ENCODE measurements at regions not wholly inside any gene's neighbourhood (a gene's known extent, or its start where the extent isn't known, plus 50 kb on each side); places are given as distances from the start of the nearest gene placed in this dataset.
A peak's percentile ranks its signal among the peaks of the same experiment; 100 is the strongest.

GRCh38 chr6:23568292-23568691 is 557.7 kb upstream of the NRSN1 start:
- 82 to 85% methylated on average over 1 of the region's 1 CpG for WGBS, 2 donors
- Histone ChIP-seq H3K4me1 (no peaks in the 10 kb centered on the region), H3K4me3 (no peak overlapping the region), H3K36me3 (no peaks in the 10 kb centered on the region), H3K27me3 (no peaks in the 10 kb centered on the region), H3K9me3 (no peaks in the 10 kb centered on the region), H3K27ac (no peak overlapping the region)
- intact Hi-C loops (cut with DNase I) = no loop called here
- no peak for DNase-seq
- no peak for TF ChIP-seq POLR2A (IDR thresholded peaks at IDR 0.05)
- TF ChIP-seq POLR2AphosphoS5 (IDR thresholded peaks at IDR 0.05) = no peak
- TF ChIP-seq EP300 (IDR thresholded peaks at IDR 0.05) = no peak
- TF ChIP-seq CTCF (IDR thresholded peaks at IDR 0.05) = no peak

- Histone ChIP-seq H3K4me3 (no peak overlapping the region), H3K27me3 (no peaks in the 10 kb centered on the region), H3K9me3 (no peaks in the 10 kb centered on the region), H3K4me1 (no peaks in the 10 kb centered on the region), H3K27ac (peak overlapping the region in 1 of 4 donors; percentile 6), H3K36me3 (no peaks in the 10 kb centered on the region)
- intact Hi-C loops (cut with DNase I) = no loop called here
- WGBS, 2 donors = 30 to 60% methylated on average over 5 of the region's 5 CpGs
- peak in 2 of 4 donors; percentile 9 to 21 for TF ChIP-seq POLR2AphosphoS5 (IDR thresholded peaks at IDR 0.05)
- TF ChIP-seq CTCF (IDR thresholded peaks at IDR 0.05) = no peak
- DNase-seq = no peak
These were observed 541.8 kb upstream of the NRSN1 start for GRCh38 chr6:23584134-23584763.

GRCh38 chr6:23587582-23587981 is 538.4 kb upstream of the NRSN1 start:
- H3K36me3 ChIP-seq = no peaks in the 10 kb centered on the region
- no peaks in the 10 kb centered on the region for H3K4me1 ChIP-seq
- H3K9me3 ChIP-seq = no peaks in the 10 kb centered on the region
- WGBS, 2 donors = 11 to 44% methylated on average over 1 of the region's 1 CpG
- no peak overlapping the region for H3K27ac ChIP-seq
- TF ChIP-seq EP300 (IDR thresholded peaks at IDR 0.05) (no peak), CTCF (IDR thresholded peaks at IDR 0.05) (no peak), POLR2A (IDR thresholded peaks at IDR 0.05) (no peak), POLR2AphosphoS5 (IDR thresholded peaks at IDR 0.05) (no peak)
- DNase-seq = no peak
- H3K4me3 ChIP-seq = no peak overlapping the region
- intact Hi-C loops (cut with DNase I) = no loop called here
- H3K27me3 ChIP-seq = no peaks in the 10 kb centered on the region

- intact Hi-C loops (cut with DNase I) = no loop called here
These were observed 536.2 kb upstream of the NRSN1 start for GRCh38 chr6:23589811-23590210.

More at GRCh38 chr6:23589811-23590210, 536.2 kb upstream of the NRSN1 start:
- H3K27me3 ChIP-seq = no peaks in the 10 kb centered on the region
- TF ChIP-seq POLR2AphosphoS5 (IDR thresholded peaks at IDR 0.05) = no peak
- TF ChIP-seq EP300 (IDR thresholded peaks at IDR 0.05) = no peak
- no peak for TF ChIP-seq CTCF (IDR thresholded peaks at IDR 0.05)
- TF ChIP-seq POLR2A (IDR thresholded peaks at IDR 0.05) = no peak
- no peak for DNase-seq
- no peaks in the 10 kb centered on the region for H3K4me1 ChIP-seq
- H3K36me3 ChIP-seq = no peaks in the 10 kb centered on the region
- no peaks in the 10 kb centered on the region for H3K9me3 ChIP-seq
- 10 to 79% methylated on average over 2 of the region's 2 CpGs for WGBS, 2 donors
- H3K4me3 ChIP-seq = no peak overlapping the region
- H3K27ac ChIP-seq = no peak overlapping the region

Measured in sigmoid colon (tissue), 6 donors.